ENCODE measurements at regions not wholly inside any gene's neighbourhood (a gene's known extent, or its start where the extent isn't known, plus 50 kb on each side); places are given as distances from the start of the nearest gene placed in this dataset.

GRCh38 chr18:47720741-47721140 is 209.7 kb downstream of the SMAD2 start:
- TF ChIP-seq POLR2AphosphoS5 (IDR thresholded peaks at IDR 0.05; ENCODE audit: low read depth) (no peak), CTCF (conservative IDR thresholded peaks at IDR 0.05; ENCODE audit: low read depth in 2 of 2) (no peak), EZH2 (IDR thresholded peaks at IDR 0.05; ENCODE audit: low read depth, unreplicated experiment) (no peak), EZH2phosphoT487 (IDR thresholded peaks at IDR 0.05; ENCODE audit: unreplicated experiment) (no peak), REST (IDR thresholded peaks at IDR 0.05; ENCODE audit: unreplicated experiment) (no peak), JUNB (IDR thresholded peaks at IDR 0.05; ENCODE audit: unreplicated experiment) (no peak), CREB1 (CRISPR knock-in tag; IDR thresholded peaks at IDR 0.05; ENCODE audit: low read depth) (no peak), ZNF331 (CRISPR knock-in tag; IDR thresholded peaks at IDR 0.05; ENCODE audit: low read depth) (no peak), ETS1 (IDR thresholded peaks at IDR 0.05) (no peak), NANOG (IDR thresholded peaks at IDR 0.05; ENCODE audit: borderline replicate concordance) (no peak), ZNF462 (CRISPR knock-in tag; IDR thresholded peaks at IDR 0.05) (no peak)
